ENCODE measurements at regions not wholly inside any gene's neighbourhood (a gene's known extent, or its start where the extent isn't known, plus 50 kb on each side); places are given as distances from the start of the nearest gene placed in this dataset.

GRCh38 chr2:117614823-117615534, 199.5 kb upstream of the DDX18 start:
- TF ChIP-seq POLR2AphosphoS5 (IDR thresholded peaks at IDR 0.05; ENCODE audit: low read depth, low read length) (no peak), POLR2A (IDR thresholded peaks at IDR 0.05; ENCODE audit: borderline replicate concordance, extremely low read depth, insufficient read depth, insufficient read length) (no peak), SP1 (IDR thresholded peaks at IDR 0.05; ENCODE audit: low read depth) (no peak)
- TF ChIP-seq, protein P1, sequence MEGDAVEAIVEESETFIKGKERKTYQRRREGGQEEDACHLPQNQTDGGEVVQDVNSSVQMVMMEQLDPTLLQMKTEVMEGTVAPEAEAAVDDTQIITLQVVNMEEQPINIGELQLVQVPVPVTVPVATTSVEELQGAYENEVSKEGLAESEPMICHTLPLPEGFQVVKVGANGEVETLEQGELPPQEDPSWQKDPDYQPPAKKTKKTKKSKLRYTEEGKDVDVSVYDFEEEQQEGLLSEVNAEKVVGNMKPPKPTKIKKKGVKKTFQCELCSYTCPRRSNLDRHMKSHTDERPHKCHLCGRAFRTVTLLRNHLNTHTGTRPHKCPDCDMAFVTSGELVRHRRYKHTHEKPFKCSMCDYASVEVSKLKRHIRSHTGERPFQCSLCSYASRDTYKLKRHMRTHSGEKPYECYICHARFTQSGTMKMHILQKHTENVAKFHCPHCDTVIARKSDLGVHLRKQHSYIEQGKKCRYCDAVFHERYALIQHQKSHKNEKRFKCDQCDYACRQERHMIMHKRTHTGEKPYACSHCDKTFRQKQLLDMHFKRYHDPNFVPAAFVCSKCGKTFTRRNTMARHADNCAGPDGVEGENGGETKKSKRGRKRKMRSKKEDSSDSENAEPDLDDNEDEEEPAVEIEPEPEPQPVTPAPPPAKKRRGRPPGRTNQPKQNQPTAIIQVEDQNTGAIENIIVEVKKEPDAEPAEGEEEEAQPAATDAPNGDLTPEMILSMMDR (IDR thresholded peaks at IDR 0.05 in 2 of 3, conservative IDR thresholded peaks at IDR 0.05 in 1 of 3; ENCODE audit: borderline replicate concordance in 1 of 3, insufficient read depth in 1 of 3, low read depth in 2 of 3, low read length in 2 of 3), result no peak
